ELF-1 (cell line): ENCODE measurements at regions not wholly inside any gene's neighbourhood (a gene's known extent, or its start where the extent isn't known, plus 50 kb on each side); places are given as distances from the start of the nearest gene placed in this dataset.

Source experiments
- DNase-seq: peaks from one replicate; pipeline ENCODE4 v3.0.0-alpha.2; 2016; ENCODE audit warnings: low read depth, low spot score

GRCh38 chr22:48001101-48001500 lies 1238.7 kb downstream of the TBC1D22A start:
- no peak for DNase-seq

- DNase-seq: no peak
Measured at GRCh38 chr22:47997612-47998011, 1235.2 kb downstream of the TBC1D22A start.

- no peak for DNase-seq
Measured at GRCh38 chr22:47997052-47997590, 1234.7 kb downstream of the TBC1D22A start.

DNA sequence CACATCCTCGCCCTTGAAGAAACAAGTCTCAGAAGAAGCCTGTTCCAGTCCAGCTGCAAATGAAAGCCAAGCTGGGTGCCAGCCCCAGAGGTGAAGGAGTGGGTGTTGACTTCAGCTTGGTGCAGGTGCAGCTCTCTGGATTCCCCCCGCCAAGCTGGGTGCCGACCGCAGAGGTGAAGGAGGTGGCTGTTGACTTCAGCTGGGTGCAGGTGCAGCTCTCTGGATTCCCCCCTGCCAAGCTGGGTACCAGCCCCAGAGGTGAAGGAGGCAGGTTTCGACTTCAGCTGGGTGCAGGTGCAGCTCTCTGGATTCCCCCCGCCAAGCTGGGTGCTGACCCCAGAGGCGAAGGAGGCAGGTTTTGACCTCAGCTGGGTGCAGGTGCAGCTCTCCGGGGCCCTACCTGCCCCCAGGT lies 1234.0 kb downstream of the TBC1D22A start:
- DNase-seq: no peak

- DNase-seq: no peak
Measured at GRCh38 chr22:47995718-47996117, 1233.3 kb downstream of the TBC1D22A start.

DNA sequence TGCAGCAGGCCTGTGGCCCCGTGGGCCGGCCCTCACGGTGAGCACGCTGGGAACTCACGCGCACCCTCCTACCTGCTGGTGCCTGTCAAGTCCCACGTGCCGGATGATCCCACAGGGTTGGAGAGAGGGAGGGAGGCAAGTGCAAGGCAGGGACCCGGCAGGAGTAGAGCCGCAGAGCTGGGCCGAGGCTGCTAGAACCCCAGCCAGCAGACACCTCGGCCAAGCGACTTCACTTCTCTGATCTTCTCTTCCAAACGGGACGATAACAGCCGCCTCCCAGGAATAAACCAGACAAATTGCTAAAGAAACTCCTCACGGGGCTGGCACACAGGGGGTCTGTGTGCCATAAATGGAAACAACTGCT lies 1232.8 kb downstream of the TBC1D22A start:
- no peak for DNase-seq

GRCh38 chr22:47994601-47995263 lies 1232.3 kb downstream of the TBC1D22A start:
- no peak for DNase-seq

DNA sequence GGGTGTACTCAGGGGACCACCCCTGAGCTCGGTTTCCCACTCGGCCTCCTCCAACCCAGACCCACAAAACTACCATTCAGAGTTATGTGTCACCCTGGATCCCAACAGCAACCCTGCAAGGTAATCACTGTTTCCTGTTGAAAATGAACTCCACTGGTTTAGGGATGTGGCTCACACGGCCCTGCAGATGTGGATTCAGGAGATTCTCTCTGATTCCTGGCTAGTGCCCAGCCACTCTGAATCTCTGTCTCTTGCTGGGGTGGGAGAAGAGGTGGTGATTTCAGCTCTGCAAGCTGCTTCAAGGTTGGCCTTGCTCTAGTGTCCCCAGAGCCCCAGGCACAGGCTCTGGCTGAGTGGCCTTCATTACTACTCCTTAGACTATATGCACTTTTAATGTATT lies 1231.6 kb downstream of the TBC1D22A start:
- DNase-seq: no peak

GRCh38 chr22:47990481-47990880 lies 1228.0 kb downstream of the TBC1D22A start:
- no peak for DNase-seq

GRCh38 chr22:47987885-47988515 lies 1225.5 kb downstream of the TBC1D22A start:
- no peak for DNase-seq

GRCh38 chr22:47976219-47976618 lies 1213.8 kb downstream of the TBC1D22A start:
- no peak for DNase-seq

- DNase-seq: no peak
Measured at GRCh38 chr22:47967831-47968230, 1205.4 kb downstream of the TBC1D22A start.

DNA sequence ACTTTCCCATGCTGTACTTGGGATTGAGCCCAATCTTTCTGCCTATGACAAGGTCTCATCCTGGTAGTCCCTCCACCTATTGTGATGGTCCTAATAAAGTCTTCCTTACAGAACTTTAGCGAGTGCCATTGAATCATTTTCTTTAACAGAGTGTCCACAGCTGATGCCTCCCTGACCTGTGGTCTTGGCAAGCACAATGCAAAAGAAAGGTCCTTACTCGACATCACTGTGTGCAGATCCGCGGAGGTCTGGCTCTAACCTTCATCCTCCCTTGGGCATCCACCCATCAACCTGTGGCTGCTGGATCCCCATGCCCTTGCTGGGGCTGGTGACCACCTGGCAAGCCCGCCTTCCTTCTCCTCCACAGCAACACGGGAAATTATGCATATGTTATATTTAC lies 1203.9 kb downstream of the TBC1D22A start:
- DNase-seq: no peak

DNA sequence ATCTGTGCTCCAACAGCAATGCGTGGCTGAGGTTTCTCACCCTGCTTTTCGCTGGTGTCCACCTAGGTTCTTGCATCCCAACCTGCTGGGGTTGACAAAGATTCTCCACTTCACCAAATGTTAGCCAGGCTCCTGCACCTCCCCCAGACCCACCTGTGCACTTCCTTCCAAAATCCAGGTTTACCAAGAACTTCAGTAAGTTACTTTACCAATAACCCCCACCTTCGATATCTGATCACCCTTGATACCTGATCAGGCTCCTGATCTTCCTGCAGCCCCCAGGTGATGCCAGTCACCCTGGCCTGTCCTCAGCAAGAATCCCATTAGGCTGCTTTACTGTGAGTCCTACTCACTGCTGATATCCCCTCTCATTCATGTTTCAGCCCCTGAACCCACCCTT lies 1203.4 kb downstream of the TBC1D22A start:
- no peak for DNase-seq

DNA sequence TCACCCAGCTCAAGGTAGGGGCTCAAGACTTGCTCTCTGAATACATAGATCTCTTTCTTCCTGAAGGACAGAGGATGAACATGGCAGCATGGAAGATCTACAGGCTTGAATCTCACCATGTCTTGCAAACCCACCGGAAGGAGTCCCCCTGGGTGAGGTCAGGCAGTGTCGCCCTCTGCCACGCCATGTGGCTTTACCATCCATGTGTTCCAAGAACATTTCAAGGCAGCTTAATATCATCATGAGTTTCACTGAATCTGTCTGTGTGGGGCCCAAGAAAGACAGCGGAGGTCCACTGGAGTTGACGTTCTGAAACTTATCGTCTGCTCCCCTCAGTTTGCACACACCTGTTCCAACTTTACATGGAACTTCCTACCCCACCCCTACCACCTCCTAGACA lies 1202.6 kb downstream of the TBC1D22A start:
- DNase-seq: no peak

DNA sequence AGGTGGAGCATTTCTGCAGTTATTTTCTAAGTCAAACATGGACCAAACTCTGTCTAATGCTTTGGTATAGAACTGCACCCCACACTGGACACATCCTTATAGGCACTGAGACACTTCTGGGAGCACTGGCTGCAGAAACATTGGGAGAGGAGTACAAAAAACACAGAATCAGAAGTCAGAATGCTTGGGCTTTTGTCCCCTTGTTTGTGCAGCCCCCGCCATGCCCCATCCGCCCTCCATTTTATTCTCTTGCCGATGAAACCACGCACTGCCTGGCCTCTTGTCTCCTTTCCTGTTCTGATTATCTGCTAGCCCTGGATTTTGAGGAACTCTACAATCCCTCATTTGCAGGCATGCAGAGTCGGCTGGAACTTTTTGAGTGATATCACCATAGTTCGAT lies 1201.2 kb downstream of the TBC1D22A start:
- DNase-seq: no peak

- no peak for DNase-seq
Measured at GRCh38 chr22:47957649-47958048, 1195.2 kb downstream of the TBC1D22A start.

GRCh38 chr22:47954107-47954506 lies 1191.7 kb downstream of the TBC1D22A start:
- no peak for DNase-seq

DNA sequence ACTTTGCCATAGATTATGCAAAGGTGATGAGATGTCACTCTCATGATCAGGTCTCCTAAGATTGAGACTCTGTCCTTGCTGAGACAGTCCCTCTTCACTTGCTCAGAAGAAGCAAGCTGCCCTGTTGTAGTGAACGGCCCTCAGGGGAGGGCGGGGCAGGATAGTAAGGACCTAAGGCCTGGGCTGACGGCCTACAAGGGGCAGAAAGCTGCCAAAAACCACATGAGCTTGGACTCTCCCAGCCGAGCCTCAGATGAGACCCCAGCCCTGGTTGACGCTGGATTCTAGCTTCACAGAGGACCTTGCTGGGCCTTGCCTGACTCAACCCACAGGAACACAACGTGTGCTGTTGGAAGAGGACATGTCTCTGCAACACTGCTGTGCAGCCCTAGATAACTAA lies 1182.5 kb downstream of the TBC1D22A start:
- no peak for DNase-seq

- no peak for DNase-seq
Measured at GRCh38 chr22:47943729-47944700, 1181.6 kb downstream of the TBC1D22A start.

- no peak for DNase-seq
Measured at GRCh38 chr22:47940211-47940610, 1177.8 kb downstream of the TBC1D22A start.

GRCh38 chr22:47933891-47934290 lies 1171.4 kb downstream of the TBC1D22A start:
- DNase-seq: no peak
